ENCODE measurements at regions not wholly inside any gene's neighbourhood (a gene's known extent, or its start where the extent isn't known, plus 50 kb on each side); places are given as distances from the start of the nearest gene placed in this dataset.

GRCh38 chr4:13268703-13269102, 215.4 kb downstream of the RAB28 start:
- Histone ChIP-seq H3K4me1 (ENCODE audit: insufficient read depth, low read length) (no peaks in the 10 kb centered on the region), H3K36me3 (ENCODE audit: insufficient read depth, low read length) (no peaks in the 10 kb centered on the region), H3K9me3 (ENCODE audit: control insufficient read depth in 1 of 2, insufficient read depth in 1 of 2, low read length in 2 of 2) (peaks cover 0 to 4% of the 10 kb centered on the region in 2 experiments), H3K4me3 (ENCODE audit: low read length) (no peak overlapping the region), H3K27ac (ENCODE audit: low read depth in 1 of 2, low read length in 2 of 2) (no peak overlapping the region), H3K27me3 (ENCODE audit: control insufficient read depth in 1 of 2, insufficient read depth in 2 of 2, low read length in 2 of 2) (no peaks in the 10 kb centered on the region)
- TF ChIP-seq CTCF (IDR thresholded peaks at IDR 0.05): no peak
- ChIA-PET CTCF (no interaction called here), POLR2A (no interaction called here)
- Mint-ChIP-seq H3K9me3 (peaks cover 3% of the 10 kb centered on the region), H3K4me1 (ENCODE audit: low read depth) (no peaks in the 10 kb centered on the region), H3K27ac (no peak overlapping the region), H3K4me3 (no peak overlapping the region), H3K27me3 (no peaks in the 10 kb centered on the region), H3K36me3 (ENCODE audit: low read depth) (peaks cover 6% of the 10 kb centered on the region)
- ATAC-seq (ENCODE audit: poor library complexity) (no peak), DNase-seq (no peak)
- intact Hi-C loops (cut with DNase I, micrococcal nuclease): no loop called here

GRCh38 chr4:13268165-13268564, 216.0 kb downstream of the RAB28 start:
- H3K27me3 Mint-ChIP-seq: no peaks in the 10 kb centered on the region
- H3K27me3 ChIP-seq (ENCODE audit: control insufficient read depth in 1 of 2, insufficient read depth in 2 of 2, low read length in 2 of 2): no peaks in the 10 kb centered on the region

DNA sequence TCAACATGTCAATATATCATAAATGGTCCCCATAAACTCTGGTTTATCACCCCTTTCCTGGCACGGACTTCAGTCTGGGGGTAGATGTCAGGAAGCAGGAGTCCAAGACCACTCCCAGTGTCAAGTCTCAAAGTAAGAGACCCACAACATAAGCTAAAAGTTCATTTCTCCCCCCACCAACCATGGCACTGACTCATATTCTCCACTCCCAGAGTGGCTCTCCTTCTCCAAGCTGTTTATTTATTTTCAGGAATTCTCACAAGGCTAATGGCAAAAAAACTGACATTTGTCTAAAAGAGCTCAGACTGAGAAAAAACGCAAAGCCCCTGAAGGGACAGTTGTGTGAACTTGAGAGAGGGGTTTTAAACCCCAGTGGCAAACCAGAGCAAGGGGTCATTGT, 217.0 kb downstream of the RAB28 start:
- H3K4me1 Mint-ChIP-seq (ENCODE audit: low read depth): no peaks in the 10 kb centered on the region
- ATAC-seq (ENCODE audit: poor library complexity): no peak
- DNase-seq: no peak
- Histone ChIP-seq H3K27me3 (ENCODE audit: control insufficient read depth in 1 of 2, insufficient read depth in 2 of 2, low read length in 2 of 2) (no peaks in the 10 kb centered on the region), H3K4me1 (ENCODE audit: insufficient read depth, low read length) (no peaks in the 10 kb centered on the region), H3K9me3 (ENCODE audit: control insufficient read depth in 1 of 2, insufficient read depth in 1 of 2, low read length in 2 of 2) (no peaks in the 10 kb centered on the region), H3K4me3 (ENCODE audit: low read length) (no peak overlapping the region), H3K36me3 (ENCODE audit: insufficient read depth, low read length) (no peaks in the 10 kb centered on the region), H3K27ac (ENCODE audit: low read depth in 1 of 2, low read length in 2 of 2) (no peak overlapping the region)
- no peak overlapping the region for H3K4me3 Mint-ChIP-seq
- peaks cover 5% of the 10 kb centered on the region for H3K36me3 Mint-ChIP-seq (ENCODE audit: low read depth)
- no peak overlapping the region for H3K27ac Mint-ChIP-seq
- POLR2A ChIA-PET: no interaction called here
- H3K9me3 Mint-ChIP-seq: peaks cover 3% of the 10 kb centered on the region
- CTCF ChIA-PET: no interaction called here
- no peak for TF ChIP-seq CTCF (IDR thresholded peaks at IDR 0.05)
- H3K27me3 Mint-ChIP-seq: no peaks in the 10 kb centered on the region
- intact Hi-C loops (cut with DNase I, micrococcal nuclease): no loop called here

More at GRCh38 chr4:13268165-13268564, 216.0 kb downstream of the RAB28 start:
- no peak for TF ChIP-seq CTCF (IDR thresholded peaks at IDR 0.05)
- Mint-ChIP-seq H3K4me3 (no peak overlapping the region), H3K9me3 (peaks cover 3% of the 10 kb centered on the region), H3K4me1 (ENCODE audit: low read depth) (no peaks in the 10 kb centered on the region), H3K27ac (no peak overlapping the region), H3K36me3 (ENCODE audit: low read depth) (peaks cover 5% of the 10 kb centered on the region)
- Histone ChIP-seq H3K36me3 (ENCODE audit: insufficient read depth, low read length) (no peaks in the 10 kb centered on the region), H3K4me3 (ENCODE audit: low read length) (no peak overlapping the region), H3K27ac (ENCODE audit: low read depth in 1 of 2, low read length in 2 of 2) (no peak overlapping the region), H3K9me3 (ENCODE audit: control insufficient read depth in 1 of 2, insufficient read depth in 1 of 2, low read length in 2 of 2) (no peaks in the 10 kb centered on the region), H3K4me1 (ENCODE audit: insufficient read depth, low read length) (no peaks in the 10 kb centered on the region)
- ATAC-seq (ENCODE audit: poor library complexity) (no peak), DNase-seq (no peak)
- CTCF ChIA-PET: no interaction called here
- intact Hi-C loops (cut with DNase I, micrococcal nuclease): no loop called here
- POLR2A ChIA-PET: no interaction called here
